ENCODE measurements at regions not wholly inside any gene's neighbourhood (a gene's known extent, or its start where the extent isn't known, plus 50 kb on each side); places are given as distances from the start of the nearest gene placed in this dataset.

GRCh38 chr2:80703532-80703931 lies 399.0 kb upstream of the LRRTM1 start:
- H3K36me3 ChIP-seq (ENCODE audit: control insufficient read depth, insufficient read depth, low read length) = no peaks in the 10 kb centered on the region
- DNase-seq (ENCODE audit: low read depth, low spot score) = no peak
- no CpG with 5 or more reads among the region's 3 CpGs for WGBS (ENCODE audit: insufficient coverage, insufficient read length)
- H3K27me3 ChIP-seq (ENCODE audit: control insufficient read depth, insufficient read depth, low read length) = no peaks in the 10 kb centered on the region
- no peaks in the 10 kb centered on the region for H3K9me3 ChIP-seq (ENCODE audit: control insufficient read depth, insufficient read depth, low read length)
- no peak overlapping the region for H3K27ac ChIP-seq (ENCODE audit: low read length)
- H3K4me1 ChIP-seq (ENCODE audit: control insufficient read depth, insufficient read depth, low read length) = no peaks in the 10 kb centered on the region
- no peak overlapping the region for H3K4me3 ChIP-seq (ENCODE audit: low read length)

DNA sequence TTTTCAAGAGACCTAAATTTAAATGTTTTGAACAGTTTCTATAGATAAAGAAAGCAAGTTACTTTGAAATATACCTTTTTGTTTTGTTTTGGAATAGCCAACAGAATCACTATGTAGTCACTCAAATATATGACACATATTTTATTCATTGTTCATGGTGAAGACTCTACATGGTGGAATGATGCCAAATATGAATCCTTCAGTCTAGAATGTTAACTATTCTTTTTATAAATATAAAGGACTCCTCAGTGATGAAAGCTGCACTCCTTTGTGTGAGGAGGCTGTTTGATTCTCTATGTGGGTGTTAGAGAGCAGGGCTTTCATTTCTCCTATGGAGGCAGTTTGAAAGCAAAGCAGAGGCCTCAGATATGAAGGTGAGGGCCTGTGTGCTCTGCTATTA lies 396.4 kb upstream of the LRRTM1 start:
- Histone ChIP-seq H3K4me3 (ENCODE audit: low read length) (no peak overlapping the region), H3K4me1 (ENCODE audit: control insufficient read depth, insufficient read depth, low read length) (no peaks in the 10 kb centered on the region), H3K27ac (ENCODE audit: low read length) (no peak overlapping the region), H3K9me3 (ENCODE audit: control insufficient read depth, insufficient read depth, low read length) (no peaks in the 10 kb centered on the region), H3K27me3 (ENCODE audit: control insufficient read depth, insufficient read depth, low read length) (no peaks in the 10 kb centered on the region), H3K36me3 (ENCODE audit: control insufficient read depth, insufficient read depth, low read length) (no peaks in the 10 kb centered on the region)
- no peak for DNase-seq (ENCODE audit: low read depth, low spot score)

Measured in iPS DF 6.9 (cell line).